ENCODE measurements at regions not wholly inside any gene's neighbourhood (a gene's known extent, or its start where the extent isn't known, plus 50 kb on each side); places are given as distances from the start of the nearest gene placed in this dataset.

- Histone ChIP-seq H3K27ac (ENCODE audit: insufficient read depth, low read length) (no peak overlapping the region), H3K9ac (ENCODE audit: low read depth, low read length) (no peak overlapping the region), H2BK5ac (ENCODE audit: low read depth, low read length, poor library complexity, severe bottlenecking) (no peak overlapping the region), H2AK9ac (replicated peaks; ENCODE audit: low read depth, low read length, poor library complexity) (no peak overlapping the region), H4K20me1 (ENCODE audit: insufficient read depth, low read length) (no peaks in the 10 kb centered on the region), H3K4me2 (ENCODE audit: low read depth, low read length) (no peak overlapping the region), H2BK120ac (ENCODE audit: low read depth, low read length) (no peak overlapping the region), H4K8ac (ENCODE audit: low read depth in 2 of 2, low read length in 2 of 2) (no peak overlapping the region), H3K18ac (ENCODE audit: low read depth, low read length) (no peak overlapping the region), H3K9me3 (ENCODE audit: control insufficient read depth, insufficient read depth, low read length) (peaks cover 48% of the 10 kb centered on the region), H3K9me1 (ENCODE audit: insufficient read depth, low read length) (no peaks in the 10 kb centered on the region), H2AFZ (replicated peaks; ENCODE audit: low read length, poor library complexity) (no peak overlapping the region), H3K79me1 (ENCODE audit: low read depth in 1 of 2, low read length in 2 of 2) (no peaks in the 10 kb centered on the region), H3K4me1 (ENCODE audit: control insufficient read depth, insufficient read depth, low read length) (no peaks in the 10 kb centered on the region), H4K91ac (ENCODE audit: insufficient read depth, low read depth, low read length) (no peak overlapping the region), H3K4me3 (ENCODE audit: insufficient read depth, low read depth, low read length) (no peak overlapping the region), H3K56ac (ENCODE audit: extremely low read depth, insufficient read depth, low read length) (no peak overlapping the region), H2BK20ac (ENCODE audit: low read depth, low read length) (no peak overlapping the region), H3K27me3 (ENCODE audit: control insufficient read depth, insufficient read depth, low read length) (no peaks in the 10 kb centered on the region), H3K4ac (ENCODE audit: low read depth, low read length) (no peak overlapping the region), H4K5ac (ENCODE audit: low read depth, low read length) (no peak overlapping the region), H2AK5ac (ENCODE audit: low read depth, low read length) (no peak overlapping the region), H2BK15ac (ENCODE audit: low read depth, low read length) (no peak overlapping the region), H3K23ac (ENCODE audit: low read depth, low read length) (no peak overlapping the region), H3K36me3 (ENCODE audit: control insufficient read depth, insufficient read depth, low read length) (no peaks in the 10 kb centered on the region), H3K14ac (replicated peaks; ENCODE audit: low read depth, low read length) (no peak overlapping the region)
- WGBS, 2 experiments (ENCODE audit: extremely low coverage in 2 of 2, insufficient read length in 1 of 2), result 20% methylated on average over 3 of the region's 11 CpGs; no CpG with 5 or more reads in 1 of the 2 experiments
- POLR2A ChIA-PET (ENCODE audit: unreplicated experiment), result no interaction called here
- intact Hi-C loops (cut with micrococcal nuclease) (no loop called here), in situ Hi-C loops (cut with MboI; ENCODE audit: low sequenced_read_pairs) (no loop called here), dilution Hi-C loops (cut with HindIII; ENCODE audit: low sequenced_read_pairs, unreplicated experiment) (no loop called here)
- TF ChIP-seq SMC3 (IDR thresholded peaks at IDR 0.05; ENCODE audit: low read depth, low read length) (no peak), POLR2A (IDR thresholded peaks at IDR 0.05; ENCODE audit: low read depth, low read length) (no peak), MAFK (IDR thresholded peaks at IDR 0.05; ENCODE audit: low read depth, low read length) (no peak), CHD1 (IDR thresholded peaks at IDR 0.05; ENCODE audit: low read depth, low read length) (no peak), NFE2L2 (IDR thresholded peaks at IDR 0.05; ENCODE audit: low read depth, low read length) (no peak), MAZ (IDR thresholded peaks at IDR 0.05; ENCODE audit: borderline replicate concordance, low read depth, low read length) (no peak), CTCF (conservative IDR thresholded peaks at IDR 0.05; ENCODE audit: low read depth, low read length) (no peak), CEBPB (IDR thresholded peaks at IDR 0.05; ENCODE audit: low read depth, low read length) (no peak), RFX5 (IDR thresholded peaks at IDR 0.05; ENCODE audit: low read depth, low read length) (no peak), BHLHE40 (IDR thresholded peaks at IDR 0.05; ENCODE audit: low read depth, low read length) (no peak), FOS (IDR thresholded peaks at IDR 0.05; ENCODE audit: low read depth, low read length) (no peak), MXI1 (IDR thresholded peaks at IDR 0.05; ENCODE audit: borderline replicate concordance, low read depth, low read length) (no peak), RCOR1 (IDR thresholded peaks at IDR 0.05; ENCODE audit: insufficient replicate concordance, low read length) (no peak), RAD21 (IDR thresholded peaks at IDR 0.05; ENCODE audit: low read length) (no peak), ELK1 (IDR thresholded peaks at IDR 0.05; ENCODE audit: borderline replicate concordance, low read depth, low read length) (no peak)
- TF ChIP-seq, protein P1, sequence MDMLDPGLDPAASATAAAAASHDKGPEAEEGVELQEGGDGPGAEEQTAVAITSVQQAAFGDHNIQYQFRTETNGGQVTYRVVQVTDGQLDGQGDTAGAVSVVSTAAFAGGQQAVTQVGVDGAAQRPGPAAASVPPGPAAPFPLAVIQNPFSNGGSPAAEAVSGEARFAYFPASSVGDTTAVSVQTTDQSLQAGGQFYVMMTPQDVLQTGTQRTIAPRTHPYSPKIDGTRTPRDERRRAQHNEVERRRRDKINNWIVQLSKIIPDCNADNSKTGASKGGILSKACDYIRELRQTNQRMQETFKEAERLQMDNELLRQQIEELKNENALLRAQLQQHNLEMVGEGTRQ (IDR thresholded peaks at IDR 0.05; ENCODE audit: low read depth, low read length), result no peak
- ATAC-seq (ENCODE audit: low read depth) (no peak), DNase-seq (no peak)
- CTCF ChIA-PET, result no interaction called here
- BruUV-seq (replicated peaks), result no TSS peak
Observed at GRCh38 chr2:16038621-16039020, 98.3 kb downstream of the MYCN start.

All from IMR-90 (cell line).